Suppressor macrophage treated with lipopolysaccharide for 4 hours (primary cell): ENCODE measurements at regions not wholly inside any gene's neighbourhood (a gene's known extent, or its start where the extent isn't known, plus 50 kb on each side); places are given as distances from the start of the nearest gene placed in this dataset.
"Not testable (repeated sequence)": the region's sequence is repeated elsewhere in the genome, so short reads cannot be mapped to it uniquely, and the experiment has no call there.

Experiments used
- DNase-seq: peaks from one replicate; pipeline ENCODE4 v3.0.0-alpha.2; 2020

GRCh38 chr7:149633976-149634945 lies 136.7 kb upstream of the ZNF746 start:
- DNase-seq, result no peak

DNA sequence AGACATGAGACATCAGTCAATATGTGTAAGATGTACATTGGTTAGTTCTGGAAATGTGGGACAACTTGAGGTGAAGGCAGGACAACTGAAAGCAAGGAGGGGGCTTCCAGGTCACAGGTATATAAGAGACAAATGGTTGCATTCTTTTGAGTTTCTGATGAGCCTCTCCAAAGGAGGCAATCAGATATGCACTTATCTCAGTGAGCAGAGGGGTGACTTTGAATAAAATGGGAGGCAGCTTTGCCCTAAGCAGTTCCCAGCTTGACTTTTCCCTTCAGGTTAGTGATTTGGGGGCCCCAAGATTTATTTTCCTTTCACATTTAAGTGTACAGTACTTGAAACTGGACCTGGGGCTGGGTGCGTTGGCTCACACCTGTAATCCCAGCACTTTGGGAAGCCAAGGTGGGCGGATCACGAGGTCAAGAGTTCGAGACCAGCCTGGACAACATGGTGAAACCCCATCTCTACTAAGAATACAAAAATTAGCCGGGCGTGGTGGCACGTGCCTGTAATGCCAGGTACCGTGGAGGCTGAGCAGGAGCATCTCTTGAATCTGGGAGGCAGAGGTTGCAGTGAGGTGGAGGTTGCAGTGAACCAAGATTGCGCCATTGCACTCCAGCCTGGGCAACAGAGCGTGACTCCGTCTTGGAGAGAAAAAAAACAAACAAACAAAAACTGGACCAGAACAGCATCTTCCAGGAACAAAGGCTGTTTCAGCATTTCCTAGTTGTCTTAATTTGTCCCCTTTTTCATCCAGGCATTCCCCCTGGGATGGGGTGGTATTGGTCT lies 130.9 kb upstream of the ZNF746 start:
- not testable (repeated sequence) for DNase-seq

DNA sequence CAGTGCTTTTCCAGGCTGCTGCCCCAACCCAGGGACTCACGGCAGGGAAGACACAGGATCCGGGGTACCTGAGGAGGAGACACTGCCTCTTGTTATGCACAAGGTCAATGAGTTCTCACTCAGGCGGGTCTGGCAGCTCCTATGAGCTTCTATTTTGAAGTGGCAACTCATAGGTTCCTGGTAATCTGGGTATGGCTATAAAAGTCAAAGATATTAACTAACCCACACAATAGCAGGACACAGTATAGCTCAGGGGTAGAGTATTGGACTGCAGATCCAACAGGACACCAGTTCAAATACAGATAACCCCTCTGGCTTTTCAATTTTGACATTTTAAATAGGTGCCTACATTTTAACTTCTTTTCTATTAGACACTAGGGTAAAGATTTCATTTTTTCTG lies 130.3 kb upstream of the ZNF746 start:
- DNase-seq, result no peak

DNA sequence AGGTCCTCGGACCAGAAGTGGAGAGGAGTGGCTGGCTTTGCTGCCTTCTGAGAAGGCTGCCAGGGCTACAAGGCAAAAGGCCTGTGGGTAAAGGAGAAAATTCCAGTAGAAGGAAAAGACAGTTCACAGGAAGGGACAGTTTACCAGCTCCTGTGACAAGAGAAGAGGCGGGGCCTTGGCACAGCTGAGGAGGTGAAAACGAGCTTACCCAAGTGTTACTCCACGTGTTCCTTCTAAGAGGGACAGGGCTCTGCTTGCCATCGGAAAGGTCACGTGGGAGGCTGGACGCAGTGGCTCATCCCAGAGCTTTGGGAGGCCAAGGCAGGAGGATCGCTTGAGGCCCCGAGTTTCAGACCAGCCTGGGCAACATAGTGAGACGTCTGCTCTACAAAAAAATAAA lies 129.4 kb upstream of the ZNF746 start:
- no peak for DNase-seq

DNA sequence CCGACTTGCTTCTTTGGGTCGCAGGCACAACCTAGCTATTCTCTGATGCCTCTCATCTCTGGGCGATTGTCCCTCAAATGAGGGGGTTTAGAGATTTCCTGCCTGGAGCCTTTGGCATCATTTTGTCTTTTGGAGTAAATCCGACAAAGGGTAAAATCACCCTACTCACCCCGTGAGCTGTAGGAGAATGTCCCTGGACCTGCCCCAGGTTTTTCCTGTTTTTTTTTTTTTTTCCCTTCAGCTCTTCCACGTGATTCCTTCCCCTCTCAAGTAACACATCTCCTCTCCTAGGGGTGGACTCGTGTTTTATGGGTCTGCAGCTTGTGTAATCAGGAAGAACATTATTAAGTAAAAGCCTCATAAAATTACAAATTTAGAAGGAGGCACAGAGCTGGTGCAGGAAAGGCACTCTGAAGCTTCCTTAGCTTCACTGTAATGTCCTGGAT lies 128.4 kb upstream of the ZNF746 start:
- DNase-seq, result no peak

DNA sequence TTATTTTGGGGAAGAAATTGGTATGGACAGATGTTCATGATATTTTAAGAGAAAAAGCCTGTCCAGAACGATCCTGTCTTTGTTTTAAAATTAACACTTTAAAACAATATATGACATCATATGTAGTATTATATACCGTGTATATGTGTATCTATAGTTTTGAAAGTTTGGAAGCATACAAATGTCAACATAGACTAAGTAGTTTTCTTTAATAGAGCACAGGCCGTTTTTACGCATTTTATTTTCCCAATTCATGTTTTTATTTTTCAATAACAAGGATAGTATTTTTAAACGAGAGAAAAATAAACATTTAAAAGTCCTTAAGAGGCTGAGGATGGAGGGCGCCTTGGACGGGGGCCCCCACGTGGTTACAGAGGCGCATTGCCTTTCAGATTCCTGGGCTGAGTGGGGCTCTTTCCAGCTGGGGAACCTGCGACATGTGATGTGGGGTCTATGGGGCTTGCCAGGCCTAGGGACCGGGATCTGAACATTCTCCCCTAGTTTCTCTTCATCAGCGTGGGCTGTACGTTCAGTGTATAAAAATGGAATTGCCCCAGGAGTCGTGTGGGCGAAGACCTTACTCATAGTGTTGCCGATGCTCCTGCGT lies 127.8 kb upstream of the ZNF746 start:
- peak; percentile 69 for DNase-seq

GRCh38 chr7:149624419-149625339 lies 127.1 kb upstream of the ZNF746 start:
- peak; percentile 98 for DNase-seq

DNA sequence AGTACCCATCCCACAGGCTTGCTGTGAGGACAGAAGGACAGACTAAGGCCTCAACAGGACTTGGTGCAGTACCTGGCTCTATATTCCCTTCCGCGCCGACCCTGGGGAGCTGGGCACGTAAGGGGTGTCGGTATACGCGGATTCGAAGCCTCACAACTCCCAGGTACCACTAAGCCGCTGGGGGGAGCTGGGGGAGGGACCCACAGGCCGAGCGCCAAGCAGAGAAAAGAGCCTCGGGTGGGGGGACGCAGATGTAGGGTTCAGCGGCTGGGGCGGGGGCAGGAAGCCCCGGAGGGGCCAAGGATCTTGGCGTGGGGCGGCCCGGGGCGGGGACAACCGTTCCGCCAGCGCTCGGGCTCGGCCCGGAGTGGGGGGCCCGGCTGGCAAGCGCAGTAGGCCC lies 126.4 kb upstream of the ZNF746 start:
- DNase-seq, result peak; percentile 12

- DNase-seq, result not testable (repeated sequence)
Measured at GRCh38 chr7:149623262-149623997, 125.8 kb upstream of the ZNF746 start.

DNA sequence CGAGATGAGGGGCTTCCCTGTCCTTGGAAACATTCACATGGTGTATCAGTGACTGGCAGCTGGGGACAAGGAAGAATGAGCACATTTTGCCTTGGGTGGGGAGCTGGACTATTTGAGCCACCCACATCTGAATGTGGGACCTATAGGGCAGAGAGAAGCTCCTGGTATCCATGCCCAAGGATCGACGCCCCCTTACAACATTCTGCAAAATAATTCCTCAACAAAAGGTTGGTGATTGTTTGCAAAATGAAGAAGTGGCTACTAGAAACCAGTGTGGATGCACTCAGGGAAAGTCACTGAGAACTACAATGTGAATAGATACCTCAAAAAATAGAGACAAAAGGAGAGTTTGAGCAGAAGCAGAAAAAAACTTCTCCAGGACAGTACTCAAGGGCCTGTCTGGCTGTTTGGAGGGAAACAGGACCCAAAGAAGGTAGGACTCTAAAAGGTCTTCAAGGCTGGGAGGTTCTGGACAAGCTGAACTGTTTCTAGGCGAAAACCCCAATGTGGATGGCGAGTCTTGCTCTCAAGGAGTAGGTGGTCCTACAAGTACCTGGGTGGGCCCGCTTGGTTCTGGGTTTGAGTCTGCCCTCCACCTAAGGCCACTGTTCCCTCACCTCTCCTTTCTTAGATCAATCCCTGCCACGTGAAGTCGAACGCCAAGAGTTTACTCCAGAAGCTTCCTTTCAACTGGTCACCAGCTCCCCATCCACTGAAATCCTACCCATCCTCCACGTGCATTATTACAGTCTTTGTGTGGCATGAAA lies 125.0 kb upstream of the ZNF746 start:
- peak; percentile 25 for DNase-seq

DNA sequence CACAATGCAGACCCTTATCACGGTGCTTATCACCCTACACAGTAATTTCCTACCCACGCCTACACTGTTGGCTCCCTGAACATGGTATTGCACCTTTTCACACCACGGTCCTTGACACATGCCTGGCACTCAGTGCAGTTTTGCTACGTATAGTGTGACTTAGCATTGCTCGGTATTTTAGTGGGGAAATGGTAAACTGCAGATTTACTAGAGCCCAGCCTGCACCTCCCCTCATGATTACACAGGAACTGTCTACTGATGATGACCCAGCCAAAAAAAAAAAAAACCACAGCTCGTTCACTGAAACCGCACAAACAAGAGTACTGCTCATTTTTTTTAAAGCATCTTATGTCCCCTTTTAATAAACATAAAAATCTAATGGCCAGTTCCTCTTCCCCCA lies 124.2 kb upstream of the ZNF746 start:
- DNase-seq, result peak; percentile 30

GRCh38 chr7:149620961-149621360 lies 123.4 kb upstream of the ZNF746 start:
- DNase-seq, result no peak

DNA sequence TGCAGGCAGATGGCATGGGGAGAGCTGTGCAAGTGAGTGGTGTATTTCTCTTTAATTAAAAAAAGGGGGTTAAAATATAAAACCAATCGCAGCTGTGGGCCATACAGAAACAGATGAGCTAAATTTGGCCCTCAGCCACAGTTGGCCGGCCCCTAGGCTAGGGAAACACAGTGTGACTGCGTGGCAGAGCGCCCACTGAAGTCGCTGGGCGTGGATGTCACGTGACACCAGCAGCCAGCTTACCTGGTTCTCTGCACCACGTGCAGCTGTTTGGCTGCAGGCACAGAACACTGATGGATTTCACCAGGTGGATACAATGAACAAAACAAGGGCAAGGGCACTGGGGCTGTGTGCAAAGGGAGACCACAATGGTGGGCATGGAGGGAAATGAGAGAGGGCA lies 119.3 kb upstream of the ZNF746 start:
- no peak for DNase-seq

- no peak for DNase-seq
Measured at GRCh38 chr7:149615690-149616270, 118.2 kb upstream of the ZNF746 start.

- no peak for DNase-seq
Measured at GRCh38 chr7:149610441-149611011, 112.9 kb upstream of the ZNF746 start.

- DNase-seq, result no peak
Measured at GRCh38 chr7:149608168-149608567, 110.6 kb upstream of the ZNF746 start.

GRCh38 chr7:149607683-149608082 lies 110.1 kb upstream of the ZNF746 start:
- no peak for DNase-seq

DNA sequence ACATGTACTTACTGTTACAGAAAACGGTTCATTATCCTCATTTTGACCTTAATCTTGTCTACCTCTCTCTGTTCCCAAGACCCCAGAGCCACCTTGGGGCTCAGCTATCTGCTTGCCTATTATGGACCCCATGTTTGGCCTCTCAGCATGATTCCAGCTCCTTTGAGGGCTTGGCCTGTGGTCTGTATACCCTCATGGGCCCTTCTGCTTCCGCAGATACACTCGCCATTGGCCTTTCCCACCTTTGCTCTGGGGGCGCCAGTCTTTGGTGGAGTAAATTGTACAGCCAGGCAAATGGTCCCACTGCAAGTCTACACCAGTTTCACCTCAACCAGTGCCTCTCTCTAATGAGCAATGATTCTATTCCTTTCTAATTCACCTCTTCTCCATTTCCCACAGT lies 109.2 kb upstream of the ZNF746 start:
- DNase-seq, result no peak

DNA sequence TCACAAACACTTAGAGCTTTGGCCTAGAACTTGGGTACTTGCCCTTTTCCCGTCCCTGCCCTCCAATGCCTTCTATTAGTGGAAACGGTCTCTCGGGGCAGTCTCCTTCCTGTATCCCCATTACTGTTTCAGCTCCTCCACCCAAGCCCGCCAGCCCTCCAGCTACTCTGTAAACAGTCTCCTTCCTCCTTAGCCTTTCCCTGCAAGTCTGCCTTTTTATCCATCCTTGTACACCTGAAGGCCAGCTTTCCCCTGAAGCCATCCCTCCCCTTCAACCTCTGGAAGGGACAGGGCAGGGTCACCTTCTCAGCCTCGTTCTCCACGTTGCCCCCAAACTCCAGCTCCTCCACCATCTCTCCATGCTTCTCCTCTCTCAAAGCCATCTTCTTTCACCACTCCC lies 108.1 kb upstream of the ZNF746 start:
- no peak for DNase-seq

DNA sequence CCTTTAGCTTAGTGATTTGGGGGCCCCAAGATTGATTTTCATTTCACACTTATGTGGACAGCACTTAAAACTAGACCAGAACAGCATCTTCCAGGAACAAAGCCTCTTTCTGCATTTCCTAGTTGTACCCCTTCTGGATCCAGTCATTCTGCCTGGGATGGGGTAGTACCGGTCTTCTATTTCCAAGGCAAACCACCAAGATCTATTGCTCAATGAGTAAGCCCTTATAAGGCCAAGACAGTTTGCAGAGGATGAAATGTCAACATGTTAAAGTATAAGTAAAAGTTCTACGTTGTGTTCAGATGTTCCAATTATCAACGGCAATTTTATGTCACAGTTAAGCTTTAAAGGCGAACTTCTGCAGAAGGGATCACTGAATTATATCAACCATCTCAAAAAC lies 106.9 kb upstream of the ZNF746 start:
- DNase-seq, result no peak
